Kidney epithelial cell (primary cell): ENCODE measurements at regions not wholly inside any gene's neighbourhood (a gene's known extent, or its start where the extent isn't known, plus 50 kb on each side); places are given as distances from the start of the nearest gene placed in this dataset.
"Not testable (repeated sequence)": the region's sequence is repeated elsewhere in the genome, so short reads cannot be mapped to it uniquely, and the experiment has no call there.

Experiments used
- DNase-seq: peaks from one replicate; pipeline ENCODE4 v3.0.0-alpha.2; 2010; ENCODE audit warnings: low read depth
- H3K27me3 ChIP-seq: 2 replicates; pipeline ENCODE4 v1.6.0; 2011; ENCODE audit warnings: low read length; ENCODE audit not compliant: control insufficient read depth, insufficient read depth
- H3K36me3 ChIP-seq: 2 replicates; pipeline ENCODE4 v1.5.1; 2011; ENCODE audit warnings: low read length; ENCODE audit not compliant: control insufficient read depth, insufficient read depth
- H3K4me3 ChIP-seq: 2 replicates; pipeline ENCODE4 v1.5.1; 2011; ENCODE audit warnings: low read depth, mild to moderate bottlenecking, control low read depth, low read length
- TF ChIP-seq, protein P1 (sequence below): IDR thresholded peaks from 2 replicates; pipeline ENCODE4 v1.5.1; 2011; ENCODE audit warnings: mild to moderate bottlenecking, moderate library complexity, low read length, control low read depth, inconsistent platforms; ENCODE audit not compliant: insufficient read depth, poor library complexity, severe bottlenecking

DNA sequence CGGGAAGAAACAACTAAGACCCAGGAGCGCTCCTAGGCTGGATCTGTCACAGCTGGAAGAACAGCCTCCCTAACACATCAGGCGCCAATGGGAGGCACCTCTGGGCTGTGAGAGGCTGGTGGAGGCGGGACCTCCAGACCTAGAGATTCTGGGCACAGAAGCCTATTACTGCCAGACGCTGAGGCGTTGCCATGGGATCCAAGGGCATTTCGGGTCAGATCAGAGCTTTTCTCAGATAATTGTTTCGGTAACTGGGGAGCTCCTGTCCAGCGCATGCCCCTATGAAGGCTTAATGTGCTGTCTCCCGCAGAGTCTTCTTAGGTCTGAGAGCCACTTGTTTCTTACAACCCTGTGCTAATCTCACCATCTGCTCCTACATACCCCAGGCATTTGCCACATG, 339.2 kb downstream of the ZNF716 start:
- no peak for DNase-seq

DNA sequence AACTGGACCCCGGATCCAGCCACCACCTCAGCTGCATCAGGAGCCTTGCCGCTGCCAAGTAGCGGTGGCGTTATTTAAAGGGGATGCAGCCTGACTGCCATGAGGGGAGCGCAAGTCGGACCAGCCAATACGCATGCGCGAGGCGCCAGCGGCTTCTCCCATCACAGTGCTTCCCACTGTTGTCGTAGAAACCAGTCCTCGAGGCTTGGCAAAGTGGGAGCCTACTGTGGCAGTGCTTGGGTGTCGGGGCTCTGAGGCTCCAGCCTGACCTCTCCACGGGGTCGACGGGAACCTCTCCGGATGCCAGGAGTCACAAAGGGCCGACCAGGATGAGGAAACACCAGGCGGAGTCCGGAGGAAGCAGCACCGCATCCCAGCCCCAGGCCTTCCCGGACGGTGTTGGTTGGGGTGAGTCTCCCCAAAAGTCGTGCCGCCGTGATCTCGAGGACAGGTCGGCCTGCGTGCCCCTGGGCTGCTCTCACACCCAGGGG, 369.6 kb downstream of the ZNF716 start:
- no peak for DNase-seq
- no peaks in the 10 kb centered on the region for H3K36me3 ChIP-seq
- TF ChIP-seq, protein P1, sequence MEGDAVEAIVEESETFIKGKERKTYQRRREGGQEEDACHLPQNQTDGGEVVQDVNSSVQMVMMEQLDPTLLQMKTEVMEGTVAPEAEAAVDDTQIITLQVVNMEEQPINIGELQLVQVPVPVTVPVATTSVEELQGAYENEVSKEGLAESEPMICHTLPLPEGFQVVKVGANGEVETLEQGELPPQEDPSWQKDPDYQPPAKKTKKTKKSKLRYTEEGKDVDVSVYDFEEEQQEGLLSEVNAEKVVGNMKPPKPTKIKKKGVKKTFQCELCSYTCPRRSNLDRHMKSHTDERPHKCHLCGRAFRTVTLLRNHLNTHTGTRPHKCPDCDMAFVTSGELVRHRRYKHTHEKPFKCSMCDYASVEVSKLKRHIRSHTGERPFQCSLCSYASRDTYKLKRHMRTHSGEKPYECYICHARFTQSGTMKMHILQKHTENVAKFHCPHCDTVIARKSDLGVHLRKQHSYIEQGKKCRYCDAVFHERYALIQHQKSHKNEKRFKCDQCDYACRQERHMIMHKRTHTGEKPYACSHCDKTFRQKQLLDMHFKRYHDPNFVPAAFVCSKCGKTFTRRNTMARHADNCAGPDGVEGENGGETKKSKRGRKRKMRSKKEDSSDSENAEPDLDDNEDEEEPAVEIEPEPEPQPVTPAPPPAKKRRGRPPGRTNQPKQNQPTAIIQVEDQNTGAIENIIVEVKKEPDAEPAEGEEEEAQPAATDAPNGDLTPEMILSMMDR, result no peak
- no peak overlapping the region for H3K4me3 ChIP-seq
- no peaks in the 10 kb centered on the region for H3K27me3 ChIP-seq

More for the DNA sequence above, 339.2 kb downstream of the ZNF716 start:
- TF ChIP-seq, protein P1, result no peak
- Histone ChIP-seq H3K27me3 (no peaks in the 10 kb centered on the region), H3K36me3 (no peaks in the 10 kb centered on the region), H3K4me3 (no peak overlapping the region)

DNA sequence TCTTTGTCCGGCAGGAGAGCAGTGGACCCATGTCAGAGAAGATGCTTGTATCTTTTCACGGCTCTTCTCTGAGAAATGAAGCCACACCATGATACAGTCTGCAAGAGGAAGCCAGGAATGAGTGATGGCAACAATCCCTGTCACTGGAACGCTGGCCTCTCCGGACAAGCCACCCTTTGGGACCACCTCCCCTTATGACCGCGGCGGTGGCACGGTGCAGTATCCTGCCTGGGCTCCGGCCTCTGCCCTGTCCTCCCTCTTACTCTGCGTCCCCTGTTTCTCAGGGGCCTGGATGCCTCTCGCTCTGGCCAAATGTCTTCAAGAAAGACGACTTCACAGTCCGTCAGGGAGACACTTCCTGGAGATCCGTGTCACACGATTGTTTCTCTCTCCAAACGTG, 370.5 kb downstream of the ZNF716 start:
- Histone ChIP-seq H3K4me3 (no peak overlapping the region), H3K27me3 (no peaks in the 10 kb centered on the region), H3K36me3 (no peaks in the 10 kb centered on the region)
- no peak for DNase-seq
- TF ChIP-seq, protein P1, result no peak

DNA sequence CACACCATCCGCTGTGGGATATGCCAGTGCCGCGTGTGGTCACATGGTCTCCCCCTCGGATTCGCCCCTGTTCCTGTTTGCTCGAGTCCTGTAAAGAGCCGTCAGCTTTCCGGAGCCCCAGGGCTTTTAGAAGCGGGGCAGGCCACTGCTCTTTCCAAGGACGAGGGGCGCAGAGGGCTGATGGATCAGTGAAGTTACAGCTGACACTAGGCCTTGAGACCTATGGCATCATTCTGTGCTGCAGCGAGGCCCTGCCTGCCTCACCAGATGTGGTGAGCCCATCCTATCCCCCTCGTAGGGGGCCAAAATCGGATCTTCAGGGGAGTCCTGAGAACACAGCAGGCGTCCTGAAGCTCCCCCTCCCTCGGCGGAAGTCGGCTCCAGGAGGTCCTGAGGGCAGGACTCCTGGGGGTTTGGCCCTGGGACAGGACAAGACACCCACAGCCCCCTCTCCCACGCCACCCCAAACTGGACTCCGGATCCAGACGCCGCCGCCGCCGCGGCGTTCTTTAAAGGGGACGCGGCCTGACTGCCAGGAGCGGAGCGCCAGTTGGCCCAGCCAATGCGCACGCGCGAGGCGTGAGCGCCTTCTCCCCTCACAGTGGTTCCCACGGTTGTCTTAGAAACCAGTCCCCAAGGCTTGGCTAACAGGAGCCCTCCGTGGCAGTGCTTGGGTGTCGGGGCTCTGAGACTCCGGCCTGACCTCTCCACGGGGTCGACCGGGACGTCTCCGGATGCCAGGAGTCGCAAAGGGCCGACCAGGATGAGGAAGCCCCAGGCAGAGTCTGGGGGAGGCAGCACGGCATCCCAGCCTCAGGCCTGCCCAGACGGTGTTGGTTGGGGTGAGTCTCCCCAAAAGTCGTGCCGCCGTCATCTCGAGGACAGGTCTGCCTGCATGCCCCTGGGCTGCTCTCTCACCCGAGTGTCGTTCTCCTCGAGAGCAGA, 371.7 kb downstream of the ZNF716 start:
- TF ChIP-seq, protein P1, result no peak
- DNase-seq, result no peak
- Histone ChIP-seq H3K36me3 (no peaks in the 10 kb centered on the region), H3K4me3 (no peak overlapping the region), H3K27me3 (no peaks in the 10 kb centered on the region)

DNA sequence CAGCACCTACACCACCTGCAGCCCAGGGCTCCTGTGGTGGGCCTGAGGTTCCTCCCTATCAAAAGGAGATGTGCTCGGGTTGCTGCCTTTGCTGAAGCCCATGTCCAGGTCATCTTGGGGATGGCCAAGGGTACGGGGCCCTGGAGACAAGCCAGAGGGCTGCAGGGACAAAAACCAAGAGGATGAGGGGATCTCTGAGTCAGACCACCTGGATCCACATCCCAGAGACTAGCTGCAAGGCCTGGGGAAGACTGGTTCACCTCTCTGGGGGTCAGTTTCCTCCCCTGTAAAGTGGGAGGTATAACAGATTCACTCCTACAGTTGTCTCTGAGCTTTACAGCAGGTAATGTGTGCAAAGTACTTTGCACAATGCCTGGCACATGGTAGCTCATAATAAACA, 376.6 kb downstream of the ZNF716 start:
- DNase-seq, result not testable (repeated sequence)

DNA sequence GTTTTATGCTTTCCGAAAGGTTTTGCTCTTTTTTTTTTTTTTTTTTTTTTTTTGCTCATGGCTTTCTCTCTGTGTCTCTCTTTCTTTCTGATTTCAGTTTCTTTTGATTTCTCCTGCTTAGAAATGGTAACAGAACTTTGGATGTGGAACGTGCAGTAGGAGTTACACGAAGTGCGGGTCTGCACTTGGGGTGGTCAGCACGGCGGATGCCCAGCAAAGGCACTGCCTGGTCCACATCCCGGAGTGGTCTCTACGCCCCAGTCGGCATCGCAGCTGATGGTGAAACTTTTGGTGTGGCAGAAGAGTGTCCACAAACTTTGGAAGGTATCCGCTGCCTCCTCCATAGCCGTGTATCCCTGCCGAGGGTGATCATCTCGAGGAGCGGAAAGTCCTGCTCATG, 385.2 kb downstream of the ZNF716 start:
- not testable (repeated sequence) for H3K36me3 ChIP-seq, H3K4me3 ChIP-seq, DNase-seq, H3K27me3 ChIP-seq

More for the DNA sequence above, 376.6 kb downstream of the ZNF716 start:
- H3K27me3 ChIP-seq, H3K4me3 ChIP-seq, H3K36me3 ChIP-seq: not testable (repeated sequence)

DNA sequence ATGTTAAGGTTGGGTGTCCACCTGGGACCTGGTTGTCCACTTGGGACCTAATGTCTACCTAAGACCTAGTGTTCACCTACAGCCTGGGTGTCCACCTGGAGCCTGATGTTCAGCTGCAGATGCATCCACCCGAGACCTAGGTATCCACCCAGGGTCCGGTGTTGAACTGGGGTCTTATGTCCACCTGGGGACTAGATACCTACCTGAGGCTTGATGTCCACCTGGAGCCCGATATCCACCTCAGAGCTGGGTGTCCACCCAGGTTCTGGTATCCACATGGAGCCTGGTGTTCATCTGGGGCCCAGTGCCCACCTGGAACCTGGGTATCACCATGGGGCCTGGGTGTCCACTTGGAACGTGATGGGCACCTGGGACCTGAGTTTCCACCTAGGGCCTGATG, 389.2 kb downstream of the ZNF716 start:
- not testable (repeated sequence) for H3K36me3 ChIP-seq, H3K4me3 ChIP-seq, DNase-seq, H3K27me3 ChIP-seq
